HL-60 (cell line): ENCODE measurements at regions not wholly inside any gene's neighbourhood (a gene's known extent, or its start where the extent isn't known, plus 50 kb on each side); places are given as distances from the start of the nearest gene placed in this dataset.

Experiments
- DNase-seq, 2 experiments: peaks; one replicate each; pipeline ENCODE4 v3.0.0-alpha.2; 2010 to 2020; ENCODE audit warnings: low read depth in 1 of 2, low spot score in 1 of 2
- H3K27ac ChIP-seq: fragments of 250-450 bp; sonication (Bioruptor Pico); replicated peaks from 2 replicates; pipeline ENCODE4 v1.5.1; 2020; ENCODE audit warnings: mild to moderate bottlenecking, moderate library complexity
- H3K27me3 ChIP-seq: fragments of 250-450 bp; sonication (Bioruptor Pico); 2 replicates; pipeline ENCODE4 v1.5.1; 2021; ENCODE audit warnings: mild to moderate bottlenecking, moderate library complexity; ENCODE audit not compliant: insufficient read depth, poor library complexity, severe bottlenecking
- H3K4me3 ChIP-seq: replicated peaks from 2 replicates; pipeline ENCODE4 v1.5.1; 2011; ENCODE audit warnings: mild to moderate bottlenecking, control low read depth, low read length; ENCODE audit not compliant: insufficient read depth
- GABPA ChIP-seq: IDR thresholded peaks from 2 replicates; pipeline ENCODE4 v1.6.1; 2012; ENCODE audit warnings: low read depth
- POLR2AphosphoS5 ChIP-seq: IDR thresholded peaks from 2 replicates; pipeline ENCODE4 v1.6.1; 2012; ENCODE audit warnings: low read depth
- SPI1 ChIP-seq: IDR thresholded peaks from 2 replicates; pipeline ENCODE4 v1.6.1; 2012; ENCODE audit warnings: low read depth, mild to moderate bottlenecking, borderline replicate concordance
- TF ChIP-seq, protein P1 (sequence below): IDR thresholded peaks from 2 replicates; pipeline ENCODE4 v1.6.1; 2012; ENCODE audit warnings: low read depth; ENCODE audit not compliant: insufficient replicate concordance
- TF ChIP-seq, protein P2 (sequence below): IDR thresholded peaks from one replicate; pipeline ENCODE4 v1.5.1; 2011; ENCODE audit warnings: low read length, control low read depth, inconsistent platforms; ENCODE audit not compliant: insufficient read depth

DNA sequence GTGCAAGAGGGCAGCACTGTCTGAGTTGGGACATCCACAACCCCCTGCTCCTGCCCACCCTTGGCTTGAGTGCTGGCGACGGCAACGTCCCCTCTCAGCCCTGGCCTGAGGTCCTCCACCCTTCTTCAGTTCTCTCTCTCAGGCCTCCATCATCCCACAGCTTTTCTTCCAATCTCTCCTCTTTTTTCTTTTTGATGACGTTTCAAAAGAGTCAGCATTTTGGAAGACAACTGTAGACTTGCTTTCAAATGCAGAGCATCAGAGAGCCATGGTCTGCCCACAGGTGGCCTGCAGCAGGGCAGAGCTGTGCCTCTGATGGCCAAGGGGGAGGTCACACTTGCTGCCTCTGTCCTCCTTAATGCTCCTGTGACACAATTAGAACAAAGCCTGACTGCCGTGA, 775.4 kb downstream of the KCNJ18 start:
- H3K4me3 ChIP-seq, result no peak overlapping the region
- TF ChIP-seq SPI1, result no peak
- TF ChIP-seq GABPA, result no peak
- TF ChIP-seq POLR2AphosphoS5, result no peak
- TF ChIP-seq, protein P1, sequence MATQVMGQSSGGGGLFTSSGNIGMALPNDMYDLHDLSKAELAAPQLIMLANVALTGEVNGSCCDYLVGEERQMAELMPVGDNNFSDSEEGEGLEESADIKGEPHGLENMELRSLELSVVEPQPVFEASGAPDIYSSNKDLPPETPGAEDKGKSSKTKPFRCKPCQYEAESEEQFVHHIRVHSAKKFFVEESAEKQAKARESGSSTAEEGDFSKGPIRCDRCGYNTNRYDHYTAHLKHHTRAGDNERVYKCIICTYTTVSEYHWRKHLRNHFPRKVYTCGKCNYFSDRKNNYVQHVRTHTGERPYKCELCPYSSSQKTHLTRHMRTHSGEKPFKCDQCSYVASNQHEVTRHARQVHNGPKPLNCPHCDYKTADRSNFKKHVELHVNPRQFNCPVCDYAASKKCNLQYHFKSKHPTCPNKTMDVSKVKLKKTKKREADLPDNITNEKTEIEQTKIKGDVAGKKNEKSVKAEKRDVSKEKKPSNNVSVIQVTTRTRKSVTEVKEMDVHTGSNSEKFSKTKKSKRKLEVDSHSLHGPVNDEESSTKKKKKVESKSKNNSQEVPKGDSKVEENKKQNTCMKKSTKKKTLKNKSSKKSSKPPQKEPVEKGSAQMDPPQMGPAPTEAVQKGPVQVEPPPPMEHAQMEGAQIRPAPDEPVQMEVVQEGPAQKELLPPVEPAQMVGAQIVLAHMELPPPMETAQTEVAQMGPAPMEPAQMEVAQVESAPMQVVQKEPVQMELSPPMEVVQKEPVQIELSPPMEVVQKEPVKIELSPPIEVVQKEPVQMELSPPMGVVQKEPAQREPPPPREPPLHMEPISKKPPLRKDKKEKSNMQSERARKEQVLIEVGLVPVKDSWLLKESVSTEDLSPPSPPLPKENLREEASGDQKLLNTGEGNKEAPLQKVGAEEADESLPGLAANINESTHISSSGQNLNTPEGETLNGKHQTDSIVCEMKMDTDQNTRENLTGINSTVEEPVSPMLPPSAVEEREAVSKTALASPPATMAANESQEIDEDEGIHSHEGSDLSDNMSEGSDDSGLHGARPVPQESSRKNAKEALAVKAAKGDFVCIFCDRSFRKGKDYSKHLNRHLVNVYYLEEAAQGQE, result no peak
- TF ChIP-seq, protein P2, sequence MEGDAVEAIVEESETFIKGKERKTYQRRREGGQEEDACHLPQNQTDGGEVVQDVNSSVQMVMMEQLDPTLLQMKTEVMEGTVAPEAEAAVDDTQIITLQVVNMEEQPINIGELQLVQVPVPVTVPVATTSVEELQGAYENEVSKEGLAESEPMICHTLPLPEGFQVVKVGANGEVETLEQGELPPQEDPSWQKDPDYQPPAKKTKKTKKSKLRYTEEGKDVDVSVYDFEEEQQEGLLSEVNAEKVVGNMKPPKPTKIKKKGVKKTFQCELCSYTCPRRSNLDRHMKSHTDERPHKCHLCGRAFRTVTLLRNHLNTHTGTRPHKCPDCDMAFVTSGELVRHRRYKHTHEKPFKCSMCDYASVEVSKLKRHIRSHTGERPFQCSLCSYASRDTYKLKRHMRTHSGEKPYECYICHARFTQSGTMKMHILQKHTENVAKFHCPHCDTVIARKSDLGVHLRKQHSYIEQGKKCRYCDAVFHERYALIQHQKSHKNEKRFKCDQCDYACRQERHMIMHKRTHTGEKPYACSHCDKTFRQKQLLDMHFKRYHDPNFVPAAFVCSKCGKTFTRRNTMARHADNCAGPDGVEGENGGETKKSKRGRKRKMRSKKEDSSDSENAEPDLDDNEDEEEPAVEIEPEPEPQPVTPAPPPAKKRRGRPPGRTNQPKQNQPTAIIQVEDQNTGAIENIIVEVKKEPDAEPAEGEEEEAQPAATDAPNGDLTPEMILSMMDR, result no peak
- H3K27me3 ChIP-seq, result no peaks in the 10 kb centered on the region
- no peak for DNase-seq
- H3K27ac ChIP-seq, result no peak overlapping the region

GRCh38 chr17:22469101-22469880, 777.0 kb downstream of the KCNJ18 start:
- TF ChIP-seq GABPA (no peak), POLR2AphosphoS5 (no peak)
- TF ChIP-seq, protein P1, result no peak
- TF ChIP-seq, protein P2, result no peak
- H3K4me3 ChIP-seq, result no peak overlapping the region
- no peaks in the 10 kb centered on the region for H3K27me3 ChIP-seq
- H3K27ac ChIP-seq, result no peak overlapping the region
- no peak for DNase-seq

DNA sequence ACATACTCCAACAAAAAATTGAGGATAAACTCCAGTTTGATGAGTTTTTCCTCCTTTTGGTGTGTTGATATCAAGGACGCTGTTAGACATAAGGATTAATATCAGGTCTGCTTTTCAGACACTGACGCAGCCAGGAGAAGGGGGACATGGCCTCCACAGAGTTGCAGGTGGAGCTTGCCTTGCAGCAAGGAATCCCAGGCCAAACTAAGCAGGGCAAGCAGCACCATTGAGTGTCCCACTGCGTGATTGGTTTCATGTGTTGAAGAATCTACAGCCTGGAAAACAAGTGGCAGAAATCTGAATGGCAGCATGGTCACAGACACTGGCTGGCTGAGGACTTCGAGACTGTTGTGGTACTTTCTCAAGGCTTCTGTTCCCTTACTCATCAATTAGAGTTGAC, 777.6 kb downstream of the KCNJ18 start:
- DNase-seq, result no peak
- TF ChIP-seq, protein P1, result no peak
- TF ChIP-seq POLR2AphosphoS5, result no peak
- TF ChIP-seq, protein P2, result no peak
- TF ChIP-seq SPI1, result no peak
- TF ChIP-seq GABPA, result no peak
- H3K27ac ChIP-seq, result no peak overlapping the region
- H3K4me3 ChIP-seq, result no peak overlapping the region
- no peaks in the 10 kb centered on the region for H3K27me3 ChIP-seq
